ENCODE measurements at regions not wholly inside any gene's neighbourhood (a gene's known extent, or its start where the extent isn't known, plus 50 kb on each side); places are given as distances from the start of the nearest gene placed in this dataset.
"Not testable (repeated sequence)": the region's sequence is repeated elsewhere in the genome, so short reads cannot be mapped to it uniquely, and the experiment has no call there.

DNA sequence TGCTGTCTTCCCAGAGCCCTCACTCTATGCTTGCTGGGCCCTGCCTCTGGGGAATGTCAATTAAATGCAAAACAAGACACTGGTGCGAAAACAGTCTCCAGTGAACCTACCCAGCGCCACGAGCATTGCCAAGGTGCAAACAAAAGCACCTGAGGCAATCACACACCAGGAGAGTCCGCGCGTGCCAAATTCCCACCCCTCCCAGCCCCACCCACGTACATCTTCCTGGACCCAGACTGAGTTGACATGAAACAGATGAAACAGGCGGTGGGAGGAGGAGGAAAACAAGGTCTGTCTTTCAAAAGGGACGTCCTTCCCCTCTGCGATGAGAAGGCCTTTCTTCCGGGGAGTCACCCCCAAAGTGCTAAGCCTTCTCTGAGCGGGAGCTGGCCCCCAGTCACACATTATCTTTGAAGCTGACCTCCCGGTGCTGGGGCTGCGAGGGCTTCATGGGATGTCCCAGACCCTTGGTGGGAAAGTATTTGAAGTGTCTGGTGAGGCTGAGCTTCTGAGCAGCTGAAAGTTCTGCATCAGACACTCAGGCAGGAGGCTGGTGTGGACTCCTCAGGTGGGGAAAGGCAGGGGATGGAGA lies 200.4 kb downstream of the AXIN2 start:
- DNase-seq, result no peak

DNA sequence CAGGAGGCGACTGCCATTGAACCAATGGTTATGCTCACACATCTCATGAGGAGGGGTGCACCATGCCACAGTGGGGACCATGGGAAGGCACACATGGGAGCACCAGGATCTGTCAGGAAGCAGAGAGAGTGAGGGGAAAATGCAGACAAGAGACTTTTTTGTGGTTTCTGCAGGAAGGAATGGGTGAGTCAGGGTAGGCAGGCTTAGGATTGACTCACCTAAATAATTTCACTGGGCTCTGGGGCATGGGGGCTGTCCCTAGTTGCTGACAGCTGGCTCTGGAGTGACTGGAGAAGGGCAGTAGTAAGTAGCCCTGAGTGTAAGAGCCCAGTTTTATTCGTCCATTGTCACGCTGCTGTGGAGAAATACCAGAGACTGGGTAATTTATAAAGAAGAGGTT lies 202.4 kb downstream of the AXIN2 start:
- no peak for DNase-seq

DNA sequence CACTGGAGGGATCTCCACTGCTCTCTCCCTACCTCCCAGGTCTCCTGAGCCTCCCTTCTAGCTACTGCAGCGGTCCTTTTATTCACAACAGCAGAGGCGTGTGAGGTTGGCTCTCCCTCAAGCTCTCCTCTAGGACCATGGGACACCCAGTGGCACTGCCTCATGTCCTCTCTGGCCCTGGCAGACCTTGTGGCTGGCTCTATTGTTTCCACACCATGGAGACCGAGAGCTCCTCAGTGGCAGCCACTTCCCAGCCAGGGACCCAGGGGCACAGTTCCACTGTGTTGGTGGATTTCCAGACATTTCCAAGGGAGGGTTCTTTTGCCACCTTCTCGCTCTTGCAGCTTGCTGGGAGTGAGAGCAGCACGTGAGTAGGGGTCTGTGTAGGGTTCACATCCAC lies 204.9 kb downstream of the AXIN2 start:
- no peak for DNase-seq

DNA sequence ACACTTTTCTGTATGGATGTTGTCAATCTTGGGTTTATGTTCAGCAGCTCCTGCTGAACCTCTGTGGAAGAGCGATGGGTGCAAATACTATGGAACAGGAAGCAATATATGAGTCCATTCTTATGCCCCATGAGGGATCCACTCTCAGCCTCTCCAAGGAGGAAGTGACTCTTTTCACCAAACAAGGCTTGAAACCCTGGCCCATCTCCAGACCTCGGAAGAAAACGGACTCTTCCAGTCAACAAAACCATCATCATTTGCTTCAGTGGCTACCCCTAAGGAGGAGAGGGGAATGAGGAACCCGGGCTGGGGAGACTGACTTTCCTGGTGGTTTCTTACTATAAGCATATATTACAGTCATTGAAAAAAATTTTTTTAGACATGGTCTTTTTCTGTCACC lies 206.2 kb downstream of the AXIN2 start:
- no peak for DNase-seq

DNA sequence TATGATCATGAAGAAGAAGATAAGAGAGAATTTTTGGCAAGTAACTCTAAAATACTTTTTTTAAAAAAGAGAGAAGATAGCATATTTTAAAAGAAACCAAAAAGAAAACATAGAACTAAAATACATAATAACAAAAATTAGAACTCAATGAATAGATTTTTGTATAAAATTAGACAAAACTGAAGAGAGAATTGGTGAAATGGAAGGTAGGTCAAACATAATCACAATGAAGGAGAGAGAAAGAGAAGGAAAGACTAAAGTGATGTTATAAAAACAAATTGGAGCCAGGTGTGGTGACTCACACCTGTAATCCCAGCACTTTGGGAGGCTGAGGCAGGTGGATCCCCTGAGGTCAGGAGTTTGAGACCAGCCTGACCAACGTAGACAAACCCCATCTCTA lies 211.5 kb downstream of the AXIN2 start:
- DNase-seq, result no peak

DNA sequence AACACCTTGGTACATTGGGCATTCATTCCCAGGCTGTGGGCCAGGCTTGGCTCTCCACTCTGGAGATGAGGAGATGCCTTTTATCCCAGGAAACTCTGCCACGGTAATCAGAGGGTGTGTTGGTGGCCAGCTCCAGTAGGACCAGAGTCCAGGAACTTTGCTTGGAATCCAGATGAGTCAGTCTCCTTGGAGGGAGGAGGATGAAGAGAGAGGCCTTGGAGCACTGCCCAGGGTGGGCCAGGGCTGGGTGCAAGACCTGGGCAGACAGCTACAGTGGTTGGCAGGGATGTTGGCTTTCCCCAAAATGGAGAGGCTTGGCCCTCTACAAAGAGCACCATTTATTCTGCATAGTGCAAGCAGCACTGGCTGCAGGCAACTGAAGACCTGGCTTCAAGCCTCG lies 209.0 kb downstream of the RGS9 start:
- no peak for DNase-seq

DNA sequence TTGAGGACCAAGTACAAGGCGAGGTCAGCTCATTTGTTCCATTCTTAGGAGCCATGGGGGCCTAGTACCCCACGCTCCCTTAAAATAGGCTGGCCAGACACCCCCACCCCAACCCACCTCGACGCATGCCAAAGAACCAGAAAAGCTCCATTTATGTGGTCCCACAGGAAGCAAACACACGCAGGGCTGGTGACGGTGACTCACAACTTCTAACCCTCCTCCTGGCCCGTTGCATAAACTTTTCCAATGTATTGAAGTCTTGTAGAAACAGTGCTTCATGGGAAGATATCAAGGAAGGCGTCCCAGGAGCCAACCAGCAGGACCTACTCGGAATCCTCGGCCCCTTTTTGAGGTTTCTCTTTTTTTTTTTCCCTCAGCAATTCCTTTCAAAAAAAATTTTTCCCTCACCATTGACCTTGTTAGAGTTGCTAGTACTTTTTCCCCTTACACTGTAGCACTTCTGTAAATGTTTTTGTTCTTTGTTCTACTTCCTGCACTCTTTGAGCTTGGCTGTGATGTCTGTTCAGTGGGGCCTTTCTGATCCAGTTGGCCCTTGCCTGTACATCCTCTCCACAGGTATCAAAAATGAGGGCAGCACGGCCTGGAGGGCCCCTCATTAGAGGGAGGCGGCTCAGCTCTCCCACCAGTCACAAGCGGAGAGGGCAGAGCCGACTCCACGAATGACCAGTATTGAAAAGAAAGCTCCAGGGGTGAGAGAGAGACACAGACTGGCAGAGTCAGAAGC lies 208.3 kb downstream of the RGS9 start:
- no peak for DNase-seq

DNA sequence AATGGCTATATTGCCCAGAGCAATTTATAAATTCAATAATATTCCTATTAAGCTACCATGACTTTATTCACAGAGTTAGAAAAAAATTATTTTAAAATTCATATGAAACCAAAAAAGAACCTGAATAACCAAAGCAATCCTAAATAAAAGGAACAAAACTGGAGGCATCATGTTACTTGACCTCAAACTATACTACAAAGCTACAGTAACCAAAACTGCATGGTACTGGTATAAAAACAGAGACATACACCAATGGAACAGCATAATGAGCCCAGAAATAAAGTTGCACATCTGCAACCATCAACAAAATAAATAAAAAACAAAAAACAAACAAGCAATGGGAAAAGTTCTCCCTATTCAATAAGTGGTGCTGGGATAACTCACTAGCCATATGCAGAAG lies 203.2 kb downstream of the RGS9 start:
- DNase-seq, result no peak

DNA sequence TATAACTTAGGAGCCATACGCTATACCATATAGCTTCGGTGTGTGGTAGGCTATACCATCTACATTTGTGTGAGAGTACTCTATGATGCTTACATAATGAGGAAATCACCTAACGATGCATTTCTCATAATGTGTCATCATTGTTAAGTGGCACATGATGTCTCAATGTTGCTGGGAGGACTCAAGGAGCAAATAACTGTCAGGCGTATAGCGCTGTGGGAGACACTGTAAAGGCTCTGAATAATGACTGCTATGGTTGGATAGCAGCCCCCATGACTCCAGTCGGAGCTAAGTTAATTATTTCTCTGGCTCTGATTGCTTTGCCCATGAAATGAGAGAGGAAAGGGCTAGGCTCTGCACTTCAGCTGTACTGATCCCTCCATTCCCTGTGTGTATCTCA lies 197.2 kb downstream of the RGS9 start:
- DNase-seq, result no peak

DNA sequence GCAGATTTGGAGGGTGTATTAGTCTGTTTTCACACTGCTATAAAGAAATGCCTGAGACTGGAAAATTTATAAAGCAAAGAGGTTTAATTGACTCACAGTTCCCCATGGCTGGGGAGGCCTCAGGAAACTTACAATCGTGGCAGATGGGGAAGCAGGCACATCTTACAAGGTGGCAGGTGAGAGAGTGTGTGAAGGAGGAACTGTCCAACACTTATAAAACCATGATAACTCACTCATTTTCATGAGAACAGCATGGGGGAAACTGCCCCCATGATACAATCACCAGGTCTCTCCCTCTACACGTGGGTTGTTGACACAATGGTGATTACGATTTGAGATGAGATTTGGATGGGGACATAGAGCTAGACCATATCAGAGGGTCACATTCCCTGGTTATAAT lies 195.6 kb downstream of the RGS9 start:
- no peak for DNase-seq

DNA sequence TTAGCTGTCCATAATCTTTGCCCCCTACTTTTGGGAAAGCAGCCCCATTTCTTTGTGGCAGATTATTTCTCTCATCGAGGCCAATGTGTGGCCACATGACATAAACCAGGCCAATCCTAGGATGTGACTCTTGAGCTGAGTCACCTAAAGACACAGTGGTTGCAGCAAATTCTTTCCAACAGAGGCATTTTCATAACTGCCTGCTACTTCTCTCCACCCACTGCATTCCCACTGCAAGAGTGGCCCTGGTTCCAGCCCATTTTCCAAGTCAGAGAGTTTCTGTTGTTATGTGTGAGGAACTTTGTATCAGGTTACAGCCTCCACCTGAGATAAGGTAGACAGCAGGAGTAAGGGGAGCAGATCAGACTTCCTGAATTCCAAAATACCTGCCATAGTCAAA lies 195.2 kb downstream of the RGS9 start:
- DNase-seq, result no peak

DNA sequence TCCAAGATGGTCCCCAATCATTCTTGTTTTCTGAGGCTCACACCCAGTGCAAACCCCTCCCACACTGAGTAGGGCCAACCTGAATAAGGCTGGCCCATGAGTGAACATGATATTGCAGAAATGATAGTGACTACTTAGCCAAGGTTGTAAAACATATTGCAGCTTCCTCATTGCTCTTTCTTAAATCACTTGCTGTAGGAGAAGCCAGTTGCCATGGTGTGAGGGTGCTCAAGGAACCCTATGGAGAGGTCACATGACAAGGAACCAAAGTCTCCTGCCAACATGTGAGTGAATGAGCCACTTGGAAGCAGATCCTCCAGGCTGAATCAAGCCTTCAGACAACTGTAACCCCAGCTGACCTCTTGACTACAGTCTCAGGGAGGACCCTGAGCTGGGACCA lies 191.4 kb downstream of the RGS9 start:
- DNase-seq, result no peak

DNA sequence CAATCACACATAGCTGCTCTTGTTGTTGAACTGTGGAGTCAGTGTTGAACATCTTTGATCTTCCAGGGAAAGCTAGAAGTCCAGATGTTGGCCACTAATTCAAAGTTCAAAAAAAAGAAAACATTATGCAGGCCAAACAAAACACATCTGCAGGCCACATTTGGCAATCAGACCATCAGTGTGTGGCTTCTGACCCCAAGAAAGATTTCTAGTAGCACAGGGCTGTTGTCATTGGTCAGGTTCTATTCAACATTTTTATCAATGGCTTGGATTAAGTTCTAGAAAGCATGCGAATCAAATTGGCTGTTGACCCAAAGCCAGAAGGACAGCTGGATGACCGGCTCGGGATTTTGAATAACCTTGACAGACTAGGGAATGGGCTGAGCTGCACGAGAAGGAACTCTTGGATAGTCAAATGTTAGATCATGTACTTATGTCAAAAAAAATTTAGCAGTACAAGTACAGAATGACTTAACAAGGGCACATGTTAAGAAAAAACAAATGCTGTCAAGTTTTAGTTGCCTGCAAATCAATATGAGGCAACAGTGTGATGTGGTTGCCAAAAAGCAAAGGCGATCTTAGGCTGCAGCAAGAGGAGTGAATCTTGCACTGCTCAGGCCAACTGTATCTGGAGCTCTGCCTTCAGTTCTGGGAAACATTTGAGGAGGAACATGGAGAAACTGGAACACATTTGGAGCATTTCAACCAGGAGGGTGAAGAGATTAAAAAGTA lies 187.6 kb downstream of the RGS9 start:
- no peak for DNase-seq

DNA sequence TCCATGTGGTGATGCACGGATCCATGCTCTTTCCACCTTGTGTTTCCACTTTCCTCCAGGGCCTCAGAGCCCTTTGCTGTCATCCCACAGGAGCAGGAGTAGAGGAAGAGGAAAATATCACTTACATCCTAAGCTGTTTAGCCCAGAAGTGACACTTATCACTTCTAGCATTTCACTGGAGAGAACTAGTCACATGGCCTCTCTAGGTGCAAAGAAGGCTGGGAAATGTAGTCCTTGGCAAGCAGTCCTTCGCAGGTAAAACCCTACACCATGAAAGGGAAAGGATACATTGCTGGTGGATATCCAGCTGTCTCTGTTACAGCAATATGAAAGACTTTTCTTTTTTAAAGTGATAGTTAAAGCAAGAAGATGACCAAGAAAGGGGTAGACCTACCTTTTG lies 185.9 kb downstream of the RGS9 start:
- DNase-seq, result no peak

DNA sequence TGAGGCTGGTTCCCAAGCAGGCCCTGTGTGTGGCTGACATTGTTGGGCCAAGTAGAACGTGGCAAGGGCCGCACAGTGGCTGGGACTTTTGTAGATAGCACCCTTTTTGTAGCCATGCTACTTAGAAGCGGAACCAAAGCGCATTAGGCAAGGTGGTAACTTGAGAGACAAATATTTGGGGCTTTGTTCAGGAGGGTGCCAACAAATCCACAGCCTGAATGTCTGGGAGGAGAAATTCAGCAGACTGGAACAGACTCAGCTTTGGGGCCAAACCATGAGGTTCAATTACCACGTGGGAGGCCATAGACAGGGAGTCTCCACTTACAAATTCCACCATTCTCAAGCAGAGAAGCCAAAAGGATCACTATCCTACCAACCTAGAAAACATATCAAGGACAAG lies 183.7 kb downstream of the RGS9 start:
- no peak for DNase-seq

DNA sequence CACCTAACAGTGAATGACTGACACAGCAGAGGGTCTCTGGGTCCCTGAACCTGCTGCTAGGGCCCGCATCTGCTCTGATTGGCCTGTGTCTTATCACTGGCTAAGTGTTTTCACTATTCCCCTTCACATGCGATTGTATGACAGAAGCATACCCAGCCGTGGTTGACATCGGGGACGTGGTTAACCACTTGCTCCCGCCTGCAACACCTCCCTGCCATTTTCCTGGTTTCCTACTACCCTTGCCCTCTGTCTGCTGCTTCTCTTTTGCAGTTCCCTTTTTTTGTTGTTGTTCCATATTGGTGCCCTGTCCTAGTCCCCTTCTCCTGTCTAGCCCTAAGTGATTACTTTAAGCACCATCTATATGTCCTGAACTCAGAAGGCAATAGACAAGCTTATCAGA lies 177.0 kb downstream of the RGS9 start:
- no peak for DNase-seq

DNA sequence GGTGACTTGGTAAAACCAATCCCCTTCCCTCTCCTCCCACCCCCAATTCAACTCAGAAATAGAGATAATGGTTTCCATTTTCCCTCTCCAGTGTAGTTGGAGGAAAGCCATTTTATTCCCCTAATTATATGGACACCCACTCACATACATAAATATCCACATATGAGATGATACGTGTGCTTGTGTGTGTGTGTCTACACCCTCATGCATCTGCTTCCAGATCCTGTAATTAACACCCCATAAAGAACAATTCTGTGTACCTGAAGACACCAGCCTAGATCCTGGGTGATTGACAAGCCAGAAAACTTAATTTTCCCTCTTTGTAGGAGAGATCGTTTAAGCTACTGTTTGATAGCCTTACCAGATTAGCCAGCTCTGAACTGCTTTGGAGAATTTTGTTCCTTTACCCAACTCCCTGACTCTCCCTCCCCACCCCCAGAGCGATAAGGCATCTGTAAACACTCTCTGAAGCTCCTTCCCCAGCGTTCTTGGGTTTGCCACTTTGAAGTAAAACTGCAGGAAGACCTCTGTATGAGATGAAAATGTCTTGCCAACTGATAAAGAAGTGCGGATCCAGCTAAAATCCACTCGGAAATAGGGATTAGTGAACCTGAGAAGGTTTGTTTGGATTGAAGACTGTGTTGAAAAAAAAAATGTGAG lies 175.7 kb downstream of the RGS9 start:
- no peak for DNase-seq

DNA sequence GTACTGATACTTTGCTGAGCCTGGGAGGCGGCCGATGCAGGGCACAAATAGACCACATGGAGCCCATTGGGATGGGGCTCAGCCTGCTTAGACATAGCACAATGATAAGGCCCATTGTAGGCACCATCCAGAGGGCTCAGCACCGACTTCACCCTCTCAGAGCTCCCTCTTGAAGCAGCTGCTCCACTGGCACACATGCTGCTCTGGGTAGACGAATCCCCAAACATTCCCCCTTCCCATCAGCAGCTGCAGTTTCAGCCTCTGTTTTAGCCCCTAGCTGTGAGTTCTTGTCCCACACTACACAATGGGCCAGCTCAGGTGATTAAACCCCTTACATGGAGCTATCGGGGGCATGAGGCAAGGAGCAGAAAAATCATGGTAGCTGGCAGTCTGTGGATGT lies 174.1 kb downstream of the RGS9 start:
- no peak for DNase-seq

DNA sequence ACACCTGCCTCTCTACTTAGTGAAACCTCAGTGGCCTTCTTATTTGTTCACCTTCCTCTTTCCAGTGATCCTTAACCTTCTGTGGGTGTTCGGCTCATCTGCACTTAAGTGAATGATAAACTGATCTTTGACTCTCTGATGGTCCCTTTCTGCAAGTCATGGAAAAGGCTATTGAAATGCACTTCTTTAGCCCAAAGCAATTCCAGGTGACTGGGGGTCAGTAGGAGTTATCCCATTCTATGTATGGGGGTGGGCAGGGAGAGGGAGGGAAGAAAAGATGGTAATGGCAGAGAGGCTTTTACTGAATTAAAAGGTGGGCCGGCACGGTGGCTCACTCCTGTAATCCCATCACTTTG lies 170.8 kb downstream of the RGS9 start:
- DNase-seq, result no peak

DNA sequence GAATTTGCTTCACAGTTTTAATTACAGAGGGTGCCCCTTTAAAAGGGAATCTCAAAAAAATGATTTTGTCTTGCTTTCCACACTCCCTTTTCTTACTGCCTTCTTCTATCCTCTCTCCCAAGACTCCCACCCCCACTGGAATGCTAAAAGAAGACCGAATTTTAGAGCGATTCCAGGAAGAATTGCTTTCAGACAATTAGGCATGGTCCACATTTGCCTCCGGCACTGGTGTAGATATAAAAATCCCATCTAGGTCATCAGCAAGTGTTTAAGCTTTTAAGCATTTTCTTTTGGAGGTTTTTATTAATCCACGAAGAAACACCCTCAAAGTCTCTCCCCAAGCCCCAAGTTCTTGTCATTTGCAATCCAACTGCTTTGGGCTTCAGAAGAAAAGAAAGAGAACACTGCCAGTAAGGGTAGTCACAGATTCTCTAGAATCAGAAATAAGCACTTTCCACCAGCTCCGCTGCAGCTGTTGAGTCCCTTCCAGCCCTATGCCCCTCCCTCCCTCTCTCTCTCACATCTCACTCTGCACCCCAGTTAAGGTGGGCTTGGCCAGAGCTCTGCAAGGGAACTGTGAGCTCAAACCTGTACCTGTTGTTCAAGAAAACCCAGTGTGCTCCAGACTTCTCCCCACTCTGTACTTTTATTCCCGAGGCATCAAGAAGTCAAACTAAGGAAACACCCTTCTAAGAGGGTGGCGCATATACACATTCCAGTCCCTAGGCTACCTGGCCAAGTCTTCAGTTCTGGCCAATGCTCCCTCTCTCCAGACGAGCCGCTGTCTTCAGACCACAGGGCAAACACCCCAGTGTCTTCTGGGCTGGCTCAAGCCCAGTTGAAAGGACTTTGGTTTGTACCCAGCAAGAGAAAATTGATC lies 170.2 kb downstream of the RGS9 start:
- DNase-seq, result no peak

DNA sequence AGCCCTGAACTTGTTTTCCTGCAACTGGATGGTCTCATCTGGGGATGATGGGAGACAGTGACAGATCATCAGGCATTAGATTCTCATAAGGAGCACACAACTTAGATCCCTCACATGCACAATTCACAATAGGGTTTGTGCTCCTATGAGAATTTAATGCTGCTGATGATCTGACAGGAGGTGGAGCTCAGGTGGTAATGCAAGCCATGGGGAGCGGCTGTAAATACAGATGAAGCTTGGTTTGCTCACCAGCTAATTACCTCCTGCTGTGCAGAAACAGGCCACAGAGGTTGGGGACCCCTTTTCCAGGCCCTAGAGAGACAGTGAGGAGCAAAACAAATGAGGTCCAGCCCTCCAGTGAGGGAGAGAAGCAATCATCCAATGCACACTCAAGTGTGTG lies 168.6 kb downstream of the RGS9 start:
- no peak for DNase-seq

DNA sequence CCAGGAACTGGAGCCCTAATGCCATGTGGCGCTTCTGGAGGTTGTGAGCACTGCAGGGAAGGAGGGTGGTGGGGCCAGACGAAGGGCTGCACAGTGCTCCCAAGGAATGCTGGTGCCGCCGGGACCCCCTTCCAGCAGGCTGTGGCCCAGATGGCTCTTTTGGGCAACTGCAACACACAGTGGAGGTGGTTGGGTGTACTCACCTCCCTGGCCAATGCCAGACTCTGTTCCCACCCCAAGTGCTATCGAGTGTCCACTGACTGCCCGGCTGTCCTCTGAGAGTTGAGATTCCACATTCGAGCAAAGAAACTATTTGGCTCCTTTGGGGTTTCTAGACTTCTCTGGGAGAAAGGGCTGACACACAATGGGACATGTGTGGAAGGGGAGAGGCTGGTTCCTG lies 167.9 kb downstream of the RGS9 start:
- DNase-seq, result no peak

DNA sequence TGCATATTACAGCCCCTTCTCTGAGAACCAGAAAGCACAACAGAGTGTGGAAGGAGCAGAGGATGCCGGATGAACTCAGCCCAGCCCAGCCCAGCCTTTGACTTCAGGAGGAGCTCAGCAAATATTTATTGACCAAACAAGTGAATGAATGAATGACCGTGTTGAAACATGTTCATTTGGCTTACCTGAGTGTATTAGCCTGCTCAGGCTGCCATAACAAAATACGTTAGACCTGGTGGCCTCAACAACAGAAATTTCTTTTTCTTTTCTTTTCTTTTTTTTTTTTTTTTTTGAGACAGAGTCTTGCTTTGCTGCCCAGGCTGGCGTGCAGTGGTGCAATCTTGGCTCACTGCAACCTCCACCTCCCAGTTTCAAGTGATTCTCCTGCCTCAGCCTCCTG lies 164.7 kb downstream of the RGS9 start:
- not testable (repeated sequence) for DNase-seq
